Vagina (tissue), 2 donors: ENCODE measurements at regions not wholly inside any gene's neighbourhood (a gene's known extent, or its start where the extent isn't known, plus 50 kb on each side); places are given as distances from the start of the nearest gene placed in this dataset.

Experiments
- POLR2A ChIP-seq, 2 donors: fragments of 450-650 bp; IDR thresholded peaks; one replicate each; pipeline ENCODE4 v1.6.1; 2017; ENCODE audit warnings: antibody characterized with exemption in 2 of 2, mild to moderate bottlenecking in 2 of 2, moderate library complexity in 2 of 2
- TF ChIP-seq, protein P1 (sequence below), 3 experiments: fragments of 450-650 bp in 2 of 3; fragments of 200-600 bp in 1 of 3; sonication (generic) in 1 of 3; IDR thresholded peaks; one replicate each; pipeline ENCODE4 v1.5.1; 2017 to 2019; ENCODE audit warnings: antibody characterized with exemption in 3 of 3, mild to moderate bottlenecking in 2 of 3, moderate library complexity in 2 of 3

- no peak for TF ChIP-seq POLR2A (IDR thresholded peaks at IDR 0.05)
- TF ChIP-seq, protein P1, sequence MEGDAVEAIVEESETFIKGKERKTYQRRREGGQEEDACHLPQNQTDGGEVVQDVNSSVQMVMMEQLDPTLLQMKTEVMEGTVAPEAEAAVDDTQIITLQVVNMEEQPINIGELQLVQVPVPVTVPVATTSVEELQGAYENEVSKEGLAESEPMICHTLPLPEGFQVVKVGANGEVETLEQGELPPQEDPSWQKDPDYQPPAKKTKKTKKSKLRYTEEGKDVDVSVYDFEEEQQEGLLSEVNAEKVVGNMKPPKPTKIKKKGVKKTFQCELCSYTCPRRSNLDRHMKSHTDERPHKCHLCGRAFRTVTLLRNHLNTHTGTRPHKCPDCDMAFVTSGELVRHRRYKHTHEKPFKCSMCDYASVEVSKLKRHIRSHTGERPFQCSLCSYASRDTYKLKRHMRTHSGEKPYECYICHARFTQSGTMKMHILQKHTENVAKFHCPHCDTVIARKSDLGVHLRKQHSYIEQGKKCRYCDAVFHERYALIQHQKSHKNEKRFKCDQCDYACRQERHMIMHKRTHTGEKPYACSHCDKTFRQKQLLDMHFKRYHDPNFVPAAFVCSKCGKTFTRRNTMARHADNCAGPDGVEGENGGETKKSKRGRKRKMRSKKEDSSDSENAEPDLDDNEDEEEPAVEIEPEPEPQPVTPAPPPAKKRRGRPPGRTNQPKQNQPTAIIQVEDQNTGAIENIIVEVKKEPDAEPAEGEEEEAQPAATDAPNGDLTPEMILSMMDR (IDR thresholded peaks at IDR 0.05) = no peak
Observed at GRCh38 chr9:1248743-1249142, 198.6 kb downstream of the DMRT2 start.
